GM06990 (cell line): ENCODE measurements at regions not wholly inside any gene's neighbourhood (a gene's known extent, or its start where the extent isn't known, plus 50 kb on each side); places are given as distances from the start of the nearest gene placed in this dataset.

Experiments used
- DNase-seq: peaks from one replicate; pipeline ENCODE4 v3.0.0-alpha.2; 2011; ENCODE audit not compliant: insufficient read length; ENCODE audit errors: extremely low read depth
- H3K27me3 ChIP-seq: replicated peaks from 2 replicates; pipeline ENCODE4 v1.6.0; 2011; ENCODE audit warnings: low read length; ENCODE audit not compliant: control insufficient read depth, insufficient read depth
- H3K36me3 ChIP-seq: 2 replicates; pipeline ENCODE4 v1.5.1; 2011; ENCODE audit warnings: low read length; ENCODE audit not compliant: control insufficient read depth, insufficient read depth
- H3K4me3 ChIP-seq: replicated peaks from 2 replicates; pipeline ENCODE4 v1.5.1; 2011; ENCODE audit warnings: low read depth, mild to moderate bottlenecking, control low read depth, low read length
- TF ChIP-seq, protein P1 (sequence below): IDR thresholded peaks from 2 replicates; pipeline ENCODE4 v1.5.1; 2011; ENCODE audit warnings: low read length, control low read depth, mild to moderate bottlenecking, inconsistent platforms; ENCODE audit not compliant: insufficient read depth, poor library complexity, severe bottlenecking

- H3K27me3 ChIP-seq = no peaks in the 10 kb centered on the region; the same call in 1 of the 2 replicates
- H3K4me3 ChIP-seq = no peak overlapping the region
- TF ChIP-seq, protein P1, sequence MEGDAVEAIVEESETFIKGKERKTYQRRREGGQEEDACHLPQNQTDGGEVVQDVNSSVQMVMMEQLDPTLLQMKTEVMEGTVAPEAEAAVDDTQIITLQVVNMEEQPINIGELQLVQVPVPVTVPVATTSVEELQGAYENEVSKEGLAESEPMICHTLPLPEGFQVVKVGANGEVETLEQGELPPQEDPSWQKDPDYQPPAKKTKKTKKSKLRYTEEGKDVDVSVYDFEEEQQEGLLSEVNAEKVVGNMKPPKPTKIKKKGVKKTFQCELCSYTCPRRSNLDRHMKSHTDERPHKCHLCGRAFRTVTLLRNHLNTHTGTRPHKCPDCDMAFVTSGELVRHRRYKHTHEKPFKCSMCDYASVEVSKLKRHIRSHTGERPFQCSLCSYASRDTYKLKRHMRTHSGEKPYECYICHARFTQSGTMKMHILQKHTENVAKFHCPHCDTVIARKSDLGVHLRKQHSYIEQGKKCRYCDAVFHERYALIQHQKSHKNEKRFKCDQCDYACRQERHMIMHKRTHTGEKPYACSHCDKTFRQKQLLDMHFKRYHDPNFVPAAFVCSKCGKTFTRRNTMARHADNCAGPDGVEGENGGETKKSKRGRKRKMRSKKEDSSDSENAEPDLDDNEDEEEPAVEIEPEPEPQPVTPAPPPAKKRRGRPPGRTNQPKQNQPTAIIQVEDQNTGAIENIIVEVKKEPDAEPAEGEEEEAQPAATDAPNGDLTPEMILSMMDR = peak; percentile 49
- H3K36me3 ChIP-seq = no peaks in the 10 kb centered on the region
- no peak for DNase-seq
Measured at GRCh38 chr14:104341532-104342434, 203.4 kb downstream of the KIF26A start.

- no peak for DNase-seq
- H3K27me3 ChIP-seq = no peaks in the 10 kb centered on the region; the same call in 1 of the 2 replicates
- TF ChIP-seq, protein P1 = no peak
- no peaks in the 10 kb centered on the region for H3K36me3 ChIP-seq
- H3K4me3 ChIP-seq = no peak overlapping the region
Measured at GRCh38 chr14:104342435-104343293, 204.3 kb downstream of the KIF26A start.

DNA sequence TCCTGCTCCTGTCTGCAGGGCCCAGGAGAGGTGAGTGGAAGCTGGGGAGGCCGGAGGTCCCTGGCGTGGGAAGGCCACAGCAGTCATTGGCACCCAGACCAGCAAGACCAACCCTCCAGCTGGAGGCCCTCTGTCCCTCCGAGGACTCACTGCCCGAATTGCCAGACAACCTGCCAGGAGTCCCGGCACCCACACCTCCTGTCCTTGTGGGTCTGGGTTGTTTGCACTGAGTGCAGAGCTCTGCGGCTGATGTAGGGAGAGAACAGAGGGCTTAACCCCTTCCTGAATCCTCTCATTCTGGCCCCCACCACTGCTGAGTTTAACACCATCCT lies 204.9 kb downstream of the KIF26A start:
- H3K36me3 ChIP-seq = no peaks in the 10 kb centered on the region
- H3K27me3 ChIP-seq = no peaks in the 10 kb centered on the region; the same call in 1 of the 2 replicates
- DNase-seq = no peak
- TF ChIP-seq, protein P1 = no peak
- H3K4me3 ChIP-seq = no peak overlapping the region

- DNase-seq = no peak
- Histone ChIP-seq H3K27me3 (no peaks in the 10 kb centered on the region; the same call in none of the 2 replicates), H3K4me3 (no peak overlapping the region), H3K36me3 (no peaks in the 10 kb centered on the region)
- TF ChIP-seq, protein P1 = no peak
Measured at GRCh38 chr14:104343690-104344640, 205.6 kb downstream of the KIF26A start.

- TF ChIP-seq, protein P1 = no peak
- Histone ChIP-seq H3K27me3 (no peaks in the 10 kb centered on the region; the same call in none of the 2 replicates), H3K36me3 (no peaks in the 10 kb centered on the region), H3K4me3 (no peak overlapping the region)
- DNase-seq = no peak
Measured at GRCh38 chr14:104344818-104345620, 206.6 kb downstream of the KIF26A start.
